ENCODE measurements at regions not wholly inside any gene's neighbourhood (a gene's known extent, or its start where the extent isn't known, plus 50 kb on each side); places are given as distances from the start of the nearest gene placed in this dataset.

DNA sequence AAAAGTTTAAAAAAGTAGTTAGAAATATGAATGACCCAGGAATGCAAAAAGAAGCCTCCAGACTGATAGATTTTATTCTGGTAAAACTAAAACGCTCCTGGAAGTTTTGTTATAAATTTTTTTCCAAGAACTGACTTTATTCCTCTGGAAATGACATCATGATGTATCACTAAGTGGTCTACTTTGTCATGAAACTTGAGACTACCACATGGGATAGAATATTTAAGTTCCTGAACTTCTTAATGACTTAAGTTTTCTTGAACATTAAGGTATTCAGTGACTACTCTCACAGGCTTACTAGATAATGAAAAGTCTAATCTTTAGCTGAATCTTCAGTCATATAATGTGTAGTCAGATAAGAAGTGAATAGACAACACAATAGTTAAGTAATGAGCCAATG is 842.2 kb downstream of the USP25 start:
- H3K4me3 ChIP-seq (ENCODE audit: low read depth, low read length), result no peak overlapping the region
- no peak for DNase-seq (ENCODE audit: low read depth)
- no peak for TF ChIP-seq CTCF (IDR thresholded peaks at IDR 0.05; ENCODE audit: insufficient read depth, low read depth, low read length, missing control alignments)

DNA sequence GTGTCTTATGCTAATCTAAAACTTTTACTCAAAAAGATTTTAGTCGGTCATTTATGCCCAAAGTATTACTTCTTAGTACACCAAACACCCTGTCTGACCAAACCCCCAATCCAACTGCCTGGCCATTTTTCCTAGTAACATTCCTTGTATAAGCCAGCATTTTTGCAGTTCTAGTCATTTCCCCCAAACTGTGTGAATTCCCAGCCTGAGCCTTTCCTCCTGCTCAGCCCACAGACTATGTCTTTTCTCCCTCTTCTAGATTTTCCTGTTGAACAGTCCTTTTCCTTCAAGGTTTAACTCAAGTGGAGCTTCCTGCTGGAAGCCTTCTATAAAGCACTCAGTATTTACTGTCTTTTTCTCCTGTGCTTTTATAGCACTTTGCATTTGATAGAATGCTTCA is 843.8 kb downstream of the USP25 start:
- no peak for DNase-seq (ENCODE audit: low read depth)
- no peak for TF ChIP-seq CTCF (IDR thresholded peaks at IDR 0.05; ENCODE audit: insufficient read depth, low read depth, low read length, missing control alignments)
- no peak overlapping the region for H3K4me3 ChIP-seq (ENCODE audit: low read depth, low read length)

GRCh38 chr21:16577975-16578374 is 848.2 kb downstream of the USP25 start:
- DNase-seq (ENCODE audit: low read depth), result no peak
- no peak for TF ChIP-seq CTCF (IDR thresholded peaks at IDR 0.05; ENCODE audit: insufficient read depth, low read depth, low read length, missing control alignments)
- H3K4me3 ChIP-seq (ENCODE audit: low read depth, low read length), result no peak overlapping the region

- no peak overlapping the region for H3K4me3 ChIP-seq (ENCODE audit: low read depth, low read length)
- no peak for TF ChIP-seq CTCF (IDR thresholded peaks at IDR 0.05; ENCODE audit: insufficient read depth, low read depth, low read length, missing control alignments)
- DNase-seq (ENCODE audit: low read depth), result no peak
These were observed 849.1 kb downstream of the USP25 start for GRCh38 chr21:16578912-16579311.

DNA sequence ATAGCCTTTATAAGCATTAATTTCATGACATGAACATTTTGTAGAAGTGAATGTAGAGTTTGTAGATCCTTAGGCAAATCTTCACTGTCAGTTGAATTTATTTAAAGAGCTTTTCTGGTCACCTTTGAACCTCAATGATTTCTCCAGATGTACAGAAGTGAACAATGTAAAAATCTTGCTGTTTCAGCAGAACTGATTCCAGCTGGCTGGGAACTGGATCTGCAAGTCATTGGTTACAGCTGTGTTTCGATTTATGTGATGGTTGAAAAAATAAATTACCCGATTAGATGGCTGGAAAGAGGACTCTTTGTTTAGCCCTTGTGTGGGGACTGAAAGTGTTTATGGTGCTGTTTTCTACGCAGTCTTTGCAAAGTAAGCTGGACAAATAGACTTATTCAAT is 849.8 kb downstream of the USP25 start:
- H3K4me3 ChIP-seq (ENCODE audit: low read depth, low read length), result no peak overlapping the region
- DNase-seq (ENCODE audit: low read depth), result no peak
- no peak for TF ChIP-seq CTCF (IDR thresholded peaks at IDR 0.05; ENCODE audit: insufficient read depth, low read depth, low read length, missing control alignments)

DNA sequence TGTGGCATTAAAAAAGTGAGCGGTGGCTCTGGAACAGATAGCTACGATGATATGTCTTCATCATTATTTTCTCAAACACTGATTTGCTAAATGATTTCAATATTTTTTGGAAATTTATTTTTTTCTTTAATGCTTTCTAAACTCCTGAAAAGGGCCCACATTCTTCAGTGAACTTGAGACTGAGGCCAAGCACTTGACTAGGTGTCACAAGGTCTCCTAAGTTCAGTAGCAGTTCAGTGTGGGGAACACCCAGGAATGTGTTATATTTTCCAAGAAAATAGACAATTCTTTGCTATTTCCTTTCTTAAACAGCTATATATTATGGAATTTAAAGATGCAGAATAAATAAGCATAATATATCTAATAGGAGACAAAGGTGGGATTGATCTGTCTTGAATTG is 850.9 kb downstream of the USP25 start:
- H3K4me3 ChIP-seq (ENCODE audit: low read depth, low read length), result no peak overlapping the region
- no peak for DNase-seq (ENCODE audit: low read depth)

More for the DNA sequence above, 850.9 kb downstream of the USP25 start:
- no peak for TF ChIP-seq CTCF (IDR thresholded peaks at IDR 0.05; ENCODE audit: insufficient read depth, low read depth, low read length, missing control alignments)
